ENCODE measurements at regions not wholly inside any gene's neighbourhood (a gene's known extent, or its start where the extent isn't known, plus 50 kb on each side); places are given as distances from the start of the nearest gene placed in this dataset.

GRCh38 chr10:44118500-44118899 lies 266.4 kb downstream of the CXCL12 start:
- Histone ChIP-seq H3K4me1 (ENCODE audit: control insufficient read depth in 1 of 2, insufficient read depth in 2 of 2, low read length in 2 of 2) (no peaks in the 10 kb centered on the region), H3K79me2 (ENCODE audit: insufficient read depth, low read length) (no peaks in the 10 kb centered on the region), H3K9ac (ENCODE audit: low read length) (no peak overlapping the region), H3K36me3 (ENCODE audit: control insufficient read depth in 1 of 2, insufficient read depth in 2 of 2, low read length in 2 of 2) (no peaks in the 10 kb centered on the region), H2AFZ (ENCODE audit: low read depth, low read length, poor library complexity, severe bottlenecking) (no peak overlapping the region), H3K27me3 (ENCODE audit: insufficient read depth, low read length) (0 out of 2 replicates have a peak, but pooled peaks cover 4% of the 10 kb centered on the region), H4K20me1 (ENCODE audit: insufficient read depth) (no peaks in the 10 kb centered on the region), H3K27ac (ENCODE audit: low read depth, low read length) (no peak overlapping the region), H3K9me2 (ENCODE audit: insufficient read depth) (no peaks in the 10 kb centered on the region), H3K4me3 (replicated peaks in 1 of 2; ENCODE audit: low read depth in 1 of 2, low read length in 2 of 2) (no peak overlapping the region), H3K9me3 (ENCODE audit: control insufficient read depth in 1 of 2, insufficient read depth in 1 of 2, low read depth in 1 of 2, low read length in 2 of 2) (no peaks in the 10 kb centered on the region), H3K4me2 (ENCODE audit: low read length) (no peak overlapping the region)
- intact Hi-C loops (cut with micrococcal nuclease): no loop called here
- no TSS peak for BruUV-seq (replicated peaks)
- ATAC-seq: no peak
- POLR2A ChIA-PET: no interaction called here
- RAD21 ChIA-PET (ENCODE audit: low non-redundant PET in 1 of 2, low total read pairs in 2 of 2, uncharacterized antibody in 2 of 2, unreplicated experiment in 2 of 2): no interaction called here
- no peak for DNase-seq (ENCODE audit: low read depth, low spot score)
- no peak for TF ChIP-seq ATF3 (IDR thresholded peaks at IDR 0.05)
- no peak for TF ChIP-seq ELF1 (IDR thresholded peaks at IDR 0.05; ENCODE audit: borderline replicate concordance, low read depth)
- no peak for TF ChIP-seq POLR2AphosphoS5 (IDR thresholded peaks at IDR 0.05; ENCODE audit: low read depth, low read length)
- no peak for TF ChIP-seq TCF7L2 (IDR thresholded peaks at IDR 0.05; ENCODE audit: borderline replicate concordance, extremely low read depth, insufficient read depth, insufficient read length)
- no peak for TF ChIP-seq RAD21 (IDR thresholded peaks at IDR 0.05; ENCODE audit: low read depth)
- TF ChIP-seq ZNF274 (IDR thresholded peaks at IDR 0.05; ENCODE audit: low read depth, low read length): no peak
- no peak for TF ChIP-seq SIN3A (IDR thresholded peaks at IDR 0.05; ENCODE audit: low read depth)
- TF ChIP-seq EZH2phosphoT487 (IDR thresholded peaks at IDR 0.05; ENCODE audit: borderline replicate concordance): no peak
- no peak for TF ChIP-seq REST (IDR thresholded peaks at IDR 0.05; ENCODE audit: low read depth)
- no peak for TF ChIP-seq SP1 (IDR thresholded peaks at IDR 0.05; ENCODE audit: low read depth)
- TF ChIP-seq CTCF (IDR thresholded peaks at IDR 0.05 in 2 of 3, conservative IDR thresholded peaks at IDR 0.05 in 1 of 3; ENCODE audit: borderline replicate concordance in 1 of 3, insufficient read depth in 1 of 3, low read depth in 2 of 3, low read length in 2 of 3): no peak
- no peak for TF ChIP-seq POLR2A (IDR thresholded peaks at IDR 0.05; ENCODE audit: borderline replicate concordance, extremely low read depth, insufficient read depth, insufficient read length)
- no peak for TF ChIP-seq MAX (IDR thresholded peaks at IDR 0.05)
- no peak for TF ChIP-seq ZBTB33 (IDR thresholded peaks at IDR 0.05; ENCODE audit: extremely low read depth, insufficient replicate concordance, low read length)
- CTCF ChIA-PET: no interaction called here

All from HCT116 (cell line).